OCI-LY7 (cell line): ENCODE measurements at regions not wholly inside any gene's neighbourhood (a gene's known extent, or its start where the extent isn't known, plus 50 kb on each side); places are given as distances from the start of the nearest gene placed in this dataset.

Source experiments
- BruUV-seq: library from RNA; stranded (reverse); fragments of 400-500 nt; replicated peaks from 2 replicates; lab custom pipeline; 2021; lab: Mats Ljungman, UMichigan
- CTCF ChIA-PET: fragments of 300-600 bp; sonication (Branson Sonifier 250); formaldehyde crosslinking; loops from one replicate; lab custom pipeline; 2022; ENCODE audit warnings: antibody characterized with exemption; ENCODE audit not compliant: unreplicated experiment; lab: Charles Lee
- POLR2A ChIA-PET: fragments of 300-600 bp; sonication (Branson Sonifier 250); formaldehyde crosslinking; loops from one replicate; lab custom pipeline; 2022; ENCODE audit warnings: antibody characterized with exemption; lab: Charles Lee
- DNase-seq: peaks from one replicate; pipeline ENCODE4 v3.0.0-alpha.2; 2015; ENCODE audit warnings: low spot score
- H2AFZ ChIP-seq: fragments of 200-600 bp; sonication (generic), shearing (Covaris generic); 2 replicates; pipeline ENCODE4 v1.6.1; 2014; ENCODE audit warnings: mild to moderate bottlenecking, antibody characterized with exemption, low read length, moderate library complexity
- H3K27ac ChIP-seq: fragments of 200-600 bp; sonication (generic); 2 replicates; pipeline ENCODE4 v1.5.1; 2014; ENCODE audit warnings: mixed run types, low read depth, mild to moderate bottlenecking, moderate library complexity, low read length, inconsistent platforms; ENCODE audit not compliant: poor library complexity, severe bottlenecking
- H3K36me3 ChIP-seq: fragments of 200-600 bp; sonication (generic); 2 replicates; pipeline ENCODE4 v1.6.1; 2014; ENCODE audit warnings: mild to moderate bottlenecking, antibody characterized with exemption, low read length, moderate library complexity, mixed read lengths; ENCODE audit not compliant: insufficient read depth
- H3K4me1 ChIP-seq: fragments of 200-600 bp; sonication (generic); 2 replicates; pipeline ENCODE4 v1.5.1; 2014; ENCODE audit warnings: mild to moderate bottlenecking, low read length; ENCODE audit not compliant: insufficient read depth, poor library complexity, severe bottlenecking
- H3K4me2 ChIP-seq: fragments of 200-600 bp; sonication (generic); 2 replicates; pipeline ENCODE4 v1.6.1; 2014; ENCODE audit warnings: mild to moderate bottlenecking, low read length
- H3K4me3 ChIP-seq: fragments of 200-600 bp; sonication (generic); 2 replicates; pipeline ENCODE4 v1.5.1; 2014; ENCODE audit warnings: mild to moderate bottlenecking, low read depth, low read length; ENCODE audit not compliant: poor library complexity, severe bottlenecking
- H3K79me2 ChIP-seq: fragments of 200-600 bp; sonication (generic); 2 replicates; pipeline ENCODE4 v1.6.1; 2016; ENCODE audit warnings: low read depth, mild to moderate bottlenecking, low read length, moderate library complexity, mixed read lengths; ENCODE audit not compliant: insufficient read depth
- H3K9me2 ChIP-seq: fragments of 200-600 bp; sonication (generic); 2 replicates; pipeline ENCODE4 v1.6.1; 2016; ENCODE audit warnings: mild to moderate bottlenecking, low read length, mixed read lengths; ENCODE audit not compliant: insufficient read depth
- H3K9me3 ChIP-seq: fragments of 200-600 bp; sonication (generic); 2 replicates; pipeline ENCODE4 v1.6.1; 2014; ENCODE audit warnings: mild to moderate bottlenecking, mixed run types, low read length, mixed read lengths
- H4K20me1 ChIP-seq: fragments of 200-600 bp; sonication (generic); 2 replicates; pipeline ENCODE4 v1.6.1; 2014; ENCODE audit warnings: mild to moderate bottlenecking, antibody characterized with exemption, low read length, moderate library complexity, mixed read lengths; ENCODE audit not compliant: insufficient read depth
- EZH2phosphoT487 ChIP-seq: fragments of 200-600 bp; sonication (generic); IDR thresholded peaks from 2 replicates; pipeline ENCODE4 v1.6.1; 2018; ENCODE audit warnings: low read depth, borderline replicate concordance, mild to moderate bottlenecking, mixed run types, antibody characterized with exemption, low read length, moderate library complexity, mixed read lengths
- intact Hi-C: fragments of 100-400 bp; cut with micrococcal nuclease; formaldehyde crosslinking; loops from one replicate; pipeline ENCODE4 v1.10.0; 2022; ENCODE audit not compliant: unreplicated experiment
- TF ChIP-seq, protein P1 (sequence below): fragments of 200-600 bp; sonication (generic); conservative IDR thresholded peaks from 2 replicates; pipeline ENCODE4 v1.5.1; 2014; ENCODE audit warnings: mild to moderate bottlenecking, antibody characterized with exemption, low read length, moderate library complexity, mixed read lengths

- H3K9me2 ChIP-seq, result no peaks in the 10 kb centered on the region
- no peaks in the 10 kb centered on the region for H4K20me1 ChIP-seq
- H3K36me3 ChIP-seq, result no peaks in the 10 kb centered on the region
- no peak overlapping the region for H3K4me3 ChIP-seq
- H3K27ac ChIP-seq, result no peak overlapping the region
- no TSS peak for BruUV-seq
- ChIA-PET CTCF (no interaction called here), POLR2A (interaction anchor here (1.0 kb wide), 1 partner anchor 1870 kb away, joined by 5 read pairs; no protein-coding TSS in a partner anchor)
- H3K79me2 ChIP-seq, result no peaks in the 10 kb centered on the region
- TF ChIP-seq, protein P1, sequence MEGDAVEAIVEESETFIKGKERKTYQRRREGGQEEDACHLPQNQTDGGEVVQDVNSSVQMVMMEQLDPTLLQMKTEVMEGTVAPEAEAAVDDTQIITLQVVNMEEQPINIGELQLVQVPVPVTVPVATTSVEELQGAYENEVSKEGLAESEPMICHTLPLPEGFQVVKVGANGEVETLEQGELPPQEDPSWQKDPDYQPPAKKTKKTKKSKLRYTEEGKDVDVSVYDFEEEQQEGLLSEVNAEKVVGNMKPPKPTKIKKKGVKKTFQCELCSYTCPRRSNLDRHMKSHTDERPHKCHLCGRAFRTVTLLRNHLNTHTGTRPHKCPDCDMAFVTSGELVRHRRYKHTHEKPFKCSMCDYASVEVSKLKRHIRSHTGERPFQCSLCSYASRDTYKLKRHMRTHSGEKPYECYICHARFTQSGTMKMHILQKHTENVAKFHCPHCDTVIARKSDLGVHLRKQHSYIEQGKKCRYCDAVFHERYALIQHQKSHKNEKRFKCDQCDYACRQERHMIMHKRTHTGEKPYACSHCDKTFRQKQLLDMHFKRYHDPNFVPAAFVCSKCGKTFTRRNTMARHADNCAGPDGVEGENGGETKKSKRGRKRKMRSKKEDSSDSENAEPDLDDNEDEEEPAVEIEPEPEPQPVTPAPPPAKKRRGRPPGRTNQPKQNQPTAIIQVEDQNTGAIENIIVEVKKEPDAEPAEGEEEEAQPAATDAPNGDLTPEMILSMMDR, result no peak
- TF ChIP-seq EZH2phosphoT487, result no peak
- no peak for DNase-seq
- H3K4me1 ChIP-seq, result no peaks in the 10 kb centered on the region
- H3K4me2 ChIP-seq, result no peak overlapping the region
- H2AFZ ChIP-seq, result no peak overlapping the region
- intact Hi-C loops, result no loop called here
- no peaks in the 10 kb centered on the region for H3K9me3 ChIP-seq
Observed at GRCh38 chr2:183951630-183952029, 646.7 kb upstream of the ZNF804A start.

GRCh38 chr2:183952741-183953140 lies 645.6 kb upstream of the ZNF804A start:
- H3K27ac ChIP-seq, result no peak overlapping the region
- no peak overlapping the region for H3K4me3 ChIP-seq
- no peak overlapping the region for H3K4me2 ChIP-seq
- no peak for DNase-seq
- no peaks in the 10 kb centered on the region for H3K36me3 ChIP-seq
- H3K9me2 ChIP-seq, result no peaks in the 10 kb centered on the region
- intact Hi-C loops, result no loop called here
- no peaks in the 10 kb centered on the region for H4K20me1 ChIP-seq
- H2AFZ ChIP-seq, result no peak overlapping the region
- H3K4me1 ChIP-seq, result no peaks in the 10 kb centered on the region
- no peak for TF ChIP-seq EZH2phosphoT487
- TF ChIP-seq, protein P1, result no peak
- ChIA-PET POLR2A (interaction anchor here (0.5 kb wide), 1 partner anchor 12 kb away, joined by 3 read pairs; no protein-coding TSS in a partner anchor), CTCF (no interaction called here)
- H3K79me2 ChIP-seq, result no peaks in the 10 kb centered on the region
- BruUV-seq, result no TSS peak
- H3K9me3 ChIP-seq, result no peaks in the 10 kb centered on the region

- intact Hi-C loops, result no loop called here
- H3K79me2 ChIP-seq, result no peaks in the 10 kb centered on the region
- no peaks in the 10 kb centered on the region for H3K4me1 ChIP-seq
- no peaks in the 10 kb centered on the region for H3K36me3 ChIP-seq
- no peak overlapping the region for H3K4me2 ChIP-seq
- H3K9me3 ChIP-seq, result no peaks in the 10 kb centered on the region
- H4K20me1 ChIP-seq, result no peaks in the 10 kb centered on the region
- ChIA-PET CTCF (no interaction called here), POLR2A (interaction anchor here (0.6 kb wide), 1 partner anchor 1100 kb away, joined by 4 read pairs; no protein-coding TSS in a partner anchor)
- no peak overlapping the region for H2AFZ ChIP-seq
- BruUV-seq, result no TSS peak
- no peak for DNase-seq
- TF ChIP-seq EZH2phosphoT487, result no peak
- TF ChIP-seq, protein P1, result no peak
- H3K4me3 ChIP-seq, result no peak overlapping the region
- H3K27ac ChIP-seq, result no peak overlapping the region
- H3K9me2 ChIP-seq, result no peaks in the 10 kb centered on the region
Observed at GRCh38 chr2:183963609-183964008, 634.7 kb upstream of the ZNF804A start.
